SK-N-DZ (cell line): ENCODE measurements at regions not wholly inside any gene's neighbourhood (a gene's known extent, or its start where the extent isn't known, plus 50 kb on each side); places are given as distances from the start of the nearest gene placed in this dataset.
"Not testable (repeated sequence)": the region's sequence is repeated elsewhere in the genome, so short reads cannot be mapped to it uniquely, and the experiment has no call there.

Experiments used
- DNase-seq: peaks from one replicate; pipeline ENCODE4 v3.0.0-alpha.2; 2015; ENCODE audit warnings: low spot score

DNA sequence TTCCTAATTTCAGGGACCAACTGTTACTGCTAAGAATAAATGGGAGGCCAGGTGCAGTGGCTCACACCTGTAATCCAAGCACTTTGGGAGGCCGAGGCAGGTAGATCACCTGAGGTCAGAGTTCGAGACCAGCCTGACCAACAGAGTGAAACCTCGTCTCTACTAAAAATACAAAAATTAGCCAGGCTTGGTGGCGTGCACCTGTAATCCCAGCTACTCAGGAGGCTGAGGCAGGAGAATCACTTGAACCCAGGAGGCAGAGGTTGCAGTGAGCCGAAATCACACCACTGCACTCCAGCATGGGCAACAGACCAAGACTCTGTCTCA is 95.6 kb upstream of the CHD2 start:
- DNase-seq: not testable (repeated sequence)

DNA sequence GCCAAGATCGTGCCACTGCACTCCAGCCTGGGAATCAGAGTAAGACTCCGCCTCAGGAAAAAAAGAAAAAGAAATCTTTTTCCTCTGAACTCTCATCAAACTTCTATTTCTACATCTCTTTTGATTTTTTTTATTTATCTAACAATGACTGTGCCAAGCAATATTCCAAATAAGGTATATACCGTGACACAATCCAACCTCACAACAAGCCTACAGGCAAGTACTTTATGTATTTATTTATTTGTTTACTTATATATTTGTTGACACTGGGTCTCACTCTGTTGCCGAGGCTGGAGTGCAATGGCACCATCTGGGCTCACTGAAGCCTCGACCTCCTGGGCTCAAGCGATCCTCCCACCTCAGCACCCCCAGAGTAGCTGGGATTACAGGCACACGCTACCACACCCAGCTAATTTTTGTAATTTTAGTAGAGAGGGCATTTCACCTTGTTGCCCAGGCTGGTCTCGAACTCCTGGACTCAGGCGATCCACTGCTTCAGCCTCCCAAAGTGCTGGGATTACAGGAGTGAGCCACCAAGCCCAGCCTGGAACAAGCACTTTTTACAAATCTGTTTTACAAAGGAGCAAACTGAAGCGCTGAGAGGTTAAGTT is 94.9 kb upstream of the CHD2 start:
- no peak for DNase-seq

GRCh38 chr15:92806171-92806570 is 94.0 kb upstream of the CHD2 start:
- DNase-seq: not testable (repeated sequence)

DNA sequence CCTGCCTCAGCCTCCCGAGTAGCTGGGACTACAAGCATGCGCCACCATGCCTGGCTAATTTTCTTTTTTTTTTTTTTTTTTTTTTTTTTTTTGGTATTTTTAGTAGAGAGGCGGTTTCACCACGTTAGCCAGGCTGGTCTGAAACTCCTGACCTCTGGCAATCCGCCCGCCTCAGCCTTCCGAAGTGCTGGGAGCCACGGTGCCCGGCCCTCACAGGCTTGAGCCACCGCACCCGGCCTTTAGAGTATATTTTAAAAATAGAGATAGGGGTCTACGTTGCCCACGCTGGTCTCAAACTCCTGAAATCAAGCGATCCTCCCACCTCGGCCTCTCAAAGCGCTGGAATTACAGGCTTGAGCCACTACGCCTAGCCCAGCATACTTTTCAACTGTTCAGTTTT is 93.4 kb upstream of the CHD2 start:
- DNase-seq: no peak

GRCh38 chr15:92807971-92808571 is 92.1 kb upstream of the CHD2 start:
- DNase-seq: no peak

DNA sequence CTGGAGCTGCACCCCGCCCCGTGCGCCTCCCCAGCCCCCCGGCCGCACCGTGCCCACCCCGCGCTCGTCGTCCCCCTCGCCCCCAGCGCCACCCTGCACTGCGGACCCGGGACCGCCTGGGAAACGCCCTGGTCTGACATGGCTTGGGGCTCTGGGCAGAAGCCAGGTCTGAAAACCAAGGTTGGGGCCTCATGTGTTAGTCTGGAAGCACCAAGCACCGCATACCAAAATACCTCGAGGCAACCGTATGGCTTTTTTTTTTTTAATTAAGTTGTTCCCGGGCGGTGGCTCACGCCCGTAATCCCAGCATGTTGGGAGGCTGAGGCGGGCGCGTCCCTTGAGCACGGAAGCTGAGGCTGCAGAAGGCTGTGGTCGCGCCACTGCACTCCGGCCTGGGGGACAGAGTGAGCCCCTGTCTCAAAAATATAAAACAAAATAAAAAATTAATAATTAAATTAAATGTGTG is 91.5 kb upstream of the CHD2 start:
- no peak for DNase-seq

DNA sequence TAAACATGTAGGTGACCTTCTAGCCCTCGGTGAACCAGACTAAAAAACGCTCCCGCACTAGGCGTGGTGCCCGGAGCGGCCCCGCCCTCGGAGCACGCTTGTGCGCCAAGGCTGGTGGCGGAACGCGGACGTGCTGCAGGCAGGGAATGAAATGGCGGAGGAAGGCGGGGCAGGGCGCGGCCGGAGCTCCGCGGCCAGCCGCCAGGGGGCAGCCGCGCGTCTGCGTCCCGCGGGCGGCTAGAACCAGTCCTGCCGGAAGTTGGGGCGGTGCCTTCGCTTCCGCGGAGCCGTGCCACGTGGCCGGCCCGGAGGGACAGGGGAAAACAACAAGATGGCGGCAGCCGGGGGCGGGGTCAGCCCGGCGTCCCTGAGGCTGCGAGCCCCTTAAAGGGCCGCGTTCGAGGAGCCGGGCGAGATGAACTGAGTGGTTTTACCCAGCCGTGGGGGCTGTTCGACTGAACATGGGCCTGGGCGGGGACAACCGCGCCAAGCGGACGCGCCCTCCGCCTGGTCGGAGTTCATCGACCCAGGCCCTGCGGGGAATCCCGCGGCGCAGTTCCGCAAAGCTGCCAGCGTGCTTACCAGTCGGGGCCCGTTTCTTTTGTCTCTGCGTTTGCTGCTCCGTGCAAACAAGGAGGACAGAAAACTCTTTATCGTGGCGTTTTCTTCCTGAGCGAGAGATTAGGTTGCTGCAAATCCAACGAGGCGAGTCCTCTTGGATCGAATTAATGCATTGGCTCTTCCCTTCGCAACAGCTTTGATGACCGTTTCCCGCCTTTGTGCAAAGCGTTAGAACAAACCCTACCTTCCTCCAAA is 90.9 kb upstream of the CHD2 start:
- peak; percentile 98 for DNase-seq

GRCh38 chr15:92809880-92810361 is 90.2 kb upstream of the CHD2 start:
- peak; percentile 61 for DNase-seq

DNA sequence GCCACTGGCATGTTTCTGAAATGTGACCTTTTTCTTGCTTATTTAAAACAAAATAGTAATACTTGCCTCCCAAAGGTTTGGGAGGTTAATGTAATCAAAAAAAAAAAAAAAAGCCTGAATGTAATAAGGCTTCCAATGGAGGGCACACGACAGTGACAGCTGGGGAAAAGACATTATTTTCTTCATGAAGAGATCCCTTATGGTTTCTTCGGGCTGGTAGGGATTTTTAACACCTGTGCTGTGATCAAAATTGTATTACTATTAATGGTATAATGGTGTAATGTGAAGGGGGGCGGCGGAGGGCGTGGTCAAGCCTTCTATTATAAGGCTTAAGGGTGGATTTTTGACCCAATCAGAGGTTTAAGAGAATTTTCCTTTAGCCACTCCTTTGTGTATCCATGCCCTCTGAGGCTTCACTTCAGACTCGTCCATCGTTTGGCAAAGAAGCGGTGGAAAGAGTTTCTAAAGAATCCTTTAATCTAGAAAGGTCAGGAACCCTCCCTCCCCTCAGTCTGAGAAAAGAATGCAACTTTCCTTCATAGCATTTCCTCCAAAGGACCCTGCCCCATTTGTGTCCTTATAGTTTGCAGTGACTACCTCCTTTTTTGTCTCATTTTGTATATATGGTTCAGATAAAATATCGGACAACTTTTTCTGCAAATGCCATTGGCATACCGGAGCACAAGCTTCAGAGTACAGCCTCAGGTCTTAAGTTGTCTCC is 89.5 kb upstream of the CHD2 start:
- peak; percentile 73 for DNase-seq

GRCh38 chr15:92811148-92811913 is 88.8 kb upstream of the CHD2 start:
- no peak for DNase-seq

DNA sequence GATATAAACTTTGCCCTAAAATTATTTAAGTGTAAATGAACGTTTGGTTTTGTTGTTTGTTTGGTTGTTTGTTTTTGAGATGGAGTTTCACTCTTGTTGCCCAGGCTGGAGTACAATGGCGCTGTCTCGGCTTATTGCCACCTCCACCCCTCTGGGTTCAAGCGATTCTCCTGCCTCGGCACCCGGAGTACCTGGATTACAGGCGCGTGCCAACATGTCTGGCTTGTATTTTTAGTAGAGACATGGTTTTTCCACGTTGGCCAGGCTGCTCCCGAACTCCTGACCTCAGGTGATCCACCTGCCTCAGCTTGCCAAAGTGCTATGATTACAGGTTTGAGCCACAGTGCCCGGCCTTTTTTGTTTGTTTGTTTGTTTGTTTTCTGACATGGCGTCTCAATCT is 87.9 kb upstream of the CHD2 start:
- DNase-seq: no peak

DNA sequence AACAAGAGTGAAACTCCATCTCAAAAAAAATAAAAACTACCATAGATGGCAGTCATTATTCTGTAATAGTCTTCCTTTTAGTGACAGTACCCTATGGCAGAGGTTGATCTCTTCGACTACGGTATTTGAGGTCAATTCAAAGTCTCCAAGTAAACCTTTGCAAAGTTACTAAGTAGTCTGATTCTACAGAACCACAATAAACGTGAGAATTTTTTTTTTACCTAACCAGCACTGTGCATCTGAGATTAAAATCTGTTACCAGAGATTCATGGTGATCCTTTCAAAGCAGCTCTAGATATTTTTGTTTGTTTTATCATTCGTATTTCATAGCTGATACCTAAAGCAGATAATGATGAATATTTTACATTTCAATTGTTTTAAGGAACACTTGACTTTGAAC is 86.6 kb upstream of the CHD2 start:
- no peak for DNase-seq

DNA sequence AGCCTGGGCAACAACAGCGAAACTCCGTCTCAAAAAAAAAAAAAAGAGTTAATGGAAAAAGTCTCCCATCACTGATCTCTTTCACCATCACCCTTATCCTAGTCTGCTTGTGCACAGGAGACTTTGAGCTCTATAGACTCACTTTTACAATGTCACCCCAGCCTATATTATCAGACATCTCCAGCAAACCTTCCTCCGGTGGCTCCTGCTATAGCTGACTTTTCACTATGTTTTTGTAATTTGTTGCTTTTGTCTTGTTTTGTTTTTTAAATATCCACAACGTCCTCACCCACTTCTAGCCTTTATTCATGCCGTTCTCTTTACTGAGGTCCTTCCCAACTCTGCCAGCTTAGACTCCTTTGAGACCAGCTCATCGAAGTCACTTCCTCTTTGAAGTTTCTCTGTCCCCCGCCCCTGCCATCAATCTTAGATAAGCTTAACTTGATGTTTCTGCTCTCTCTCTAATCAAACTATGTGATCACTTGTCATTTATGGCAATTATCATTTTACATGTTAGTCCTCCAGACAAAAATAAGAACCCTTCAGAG is 82.7 kb upstream of the CHD2 start:
- no peak for DNase-seq

DNA sequence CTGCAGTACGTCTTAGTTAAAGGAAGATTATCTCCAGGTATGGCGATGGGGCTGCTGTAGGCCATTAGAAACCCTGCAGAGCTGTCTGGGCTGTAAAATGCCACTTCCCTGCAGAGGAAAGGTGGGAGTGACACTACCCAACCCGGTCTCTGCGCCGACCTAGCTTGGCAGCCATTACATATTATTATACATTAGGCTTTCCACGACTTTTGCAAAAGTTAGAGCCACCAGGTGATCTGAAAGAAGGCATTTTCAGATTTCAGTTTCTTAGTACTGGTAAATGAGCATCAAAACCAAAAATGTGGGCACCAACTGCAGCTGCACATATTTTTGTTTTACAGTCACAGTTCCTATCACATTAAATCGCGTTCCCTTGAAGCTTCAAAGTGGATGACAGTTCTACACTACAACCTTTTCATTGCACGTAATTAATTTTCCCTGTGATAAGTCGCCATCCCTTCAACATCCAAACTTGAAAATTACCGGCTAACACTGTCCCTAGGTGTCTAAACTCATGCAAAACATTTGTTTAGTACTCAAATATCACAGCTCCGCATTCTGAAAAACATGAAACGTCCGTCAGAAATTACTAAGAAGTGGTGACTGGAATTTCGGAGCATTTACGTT is 81.4 kb upstream of the CHD2 start:
- DNase-seq: no peak

- peak; percentile 76 for DNase-seq
These were observed 80.6 kb upstream of the CHD2 start for GRCh38 chr15:92819278-92820235.

- peak; percentile 92 for DNase-seq
These were observed 79.7 kb upstream of the CHD2 start for GRCh38 chr15:92820236-92821021.

DNA sequence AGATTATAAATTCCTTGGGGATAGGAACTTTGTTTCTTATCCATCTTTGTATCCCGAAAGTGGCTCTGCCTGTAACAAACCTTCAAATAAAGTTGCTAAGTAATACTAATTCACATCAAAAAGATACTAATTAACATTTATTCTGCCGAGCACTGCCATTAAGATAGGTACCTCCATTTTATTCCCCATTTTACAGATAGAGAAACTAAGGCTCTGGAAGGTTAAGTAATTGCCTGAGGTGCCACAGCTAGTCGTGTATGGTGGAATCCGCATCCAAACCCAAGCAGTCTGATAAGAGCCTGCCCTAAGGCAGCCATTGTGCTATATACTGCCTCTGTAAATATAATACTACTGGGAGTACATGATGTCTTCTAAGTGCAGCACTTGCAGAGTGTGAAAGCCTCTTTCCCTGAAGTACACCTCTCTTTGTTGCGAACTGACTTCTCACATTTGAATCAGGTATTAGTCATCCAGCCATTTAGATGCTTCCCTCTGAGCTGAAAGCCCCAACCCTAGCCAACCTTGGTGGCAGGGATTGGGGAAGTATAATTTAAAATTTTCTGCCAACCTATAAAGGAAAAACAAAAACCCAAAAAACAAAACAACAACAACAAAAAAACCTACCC is 78.5 kb upstream of the CHD2 start:
- no peak for DNase-seq
